OCI-LY3 (cell line): ENCODE measurements at regions not wholly inside any gene's neighbourhood (a gene's known extent, or its start where the extent isn't known, plus 50 kb on each side); places are given as distances from the start of the nearest gene placed in this dataset.

ENCODE experiments used
- CTCF ChIP-seq: fragments of 200-600, 300-600 bp; sonication (generic); IDR thresholded peaks from 2 replicates; pipeline ENCODE4 v1.5.1; 2014; ENCODE audit warnings: antibody characterized with exemption, low read length, low read depth
- EZH2phosphoT487 ChIP-seq: fragments of 200-600 bp; shearing (Covaris generic); IDR thresholded peaks from 2 replicates; pipeline ENCODE4 v1.6.1; 2018; ENCODE audit warnings: antibody characterized with exemption, mixed run types, low read depth

GRCh38 chr14:30805284-30805683 lies 69.1 kb upstream of the COCH start:
- TF ChIP-seq CTCF (no peak), EZH2phosphoT487 (no peak)
